ENCODE measurements at regions not wholly inside any gene's neighbourhood (a gene's known extent, or its start where the extent isn't known, plus 50 kb on each side); places are given as distances from the start of the nearest gene placed in this dataset.

DNA sequence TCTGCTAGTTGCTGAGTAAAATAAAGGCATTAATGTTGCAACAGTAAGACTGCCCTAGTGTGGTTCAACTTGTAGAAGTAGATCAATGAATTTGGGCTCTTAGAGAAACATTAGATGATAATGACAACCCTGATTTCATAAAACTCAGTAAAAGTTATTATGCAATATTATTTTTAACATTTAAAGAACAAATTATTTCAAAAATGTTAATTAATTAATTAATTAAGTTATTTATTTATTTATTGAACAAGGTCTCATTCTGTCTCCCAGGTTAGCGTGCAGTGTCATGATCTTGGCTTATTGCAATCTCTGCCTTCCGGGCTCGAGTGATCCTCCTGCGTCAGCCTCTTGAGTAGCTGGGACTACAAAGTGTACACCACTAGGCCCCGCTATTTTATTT, 1016.4 kb downstream of the VRK1 start:
- H3K4me3 ChIP-seq (ENCODE audit: low read depth, low read length): no peak overlapping the region
- no peak for DNase-seq (ENCODE audit: low read depth)
- in situ Hi-C loops (cut with HindIII; ENCODE audit: low sequenced_read_pairs): no loop called here
- TF ChIP-seq, protein P1, sequence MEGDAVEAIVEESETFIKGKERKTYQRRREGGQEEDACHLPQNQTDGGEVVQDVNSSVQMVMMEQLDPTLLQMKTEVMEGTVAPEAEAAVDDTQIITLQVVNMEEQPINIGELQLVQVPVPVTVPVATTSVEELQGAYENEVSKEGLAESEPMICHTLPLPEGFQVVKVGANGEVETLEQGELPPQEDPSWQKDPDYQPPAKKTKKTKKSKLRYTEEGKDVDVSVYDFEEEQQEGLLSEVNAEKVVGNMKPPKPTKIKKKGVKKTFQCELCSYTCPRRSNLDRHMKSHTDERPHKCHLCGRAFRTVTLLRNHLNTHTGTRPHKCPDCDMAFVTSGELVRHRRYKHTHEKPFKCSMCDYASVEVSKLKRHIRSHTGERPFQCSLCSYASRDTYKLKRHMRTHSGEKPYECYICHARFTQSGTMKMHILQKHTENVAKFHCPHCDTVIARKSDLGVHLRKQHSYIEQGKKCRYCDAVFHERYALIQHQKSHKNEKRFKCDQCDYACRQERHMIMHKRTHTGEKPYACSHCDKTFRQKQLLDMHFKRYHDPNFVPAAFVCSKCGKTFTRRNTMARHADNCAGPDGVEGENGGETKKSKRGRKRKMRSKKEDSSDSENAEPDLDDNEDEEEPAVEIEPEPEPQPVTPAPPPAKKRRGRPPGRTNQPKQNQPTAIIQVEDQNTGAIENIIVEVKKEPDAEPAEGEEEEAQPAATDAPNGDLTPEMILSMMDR (IDR thresholded peaks at IDR 0.05; ENCODE audit: low read depth, low read length, missing control alignments): no peak

DNA sequence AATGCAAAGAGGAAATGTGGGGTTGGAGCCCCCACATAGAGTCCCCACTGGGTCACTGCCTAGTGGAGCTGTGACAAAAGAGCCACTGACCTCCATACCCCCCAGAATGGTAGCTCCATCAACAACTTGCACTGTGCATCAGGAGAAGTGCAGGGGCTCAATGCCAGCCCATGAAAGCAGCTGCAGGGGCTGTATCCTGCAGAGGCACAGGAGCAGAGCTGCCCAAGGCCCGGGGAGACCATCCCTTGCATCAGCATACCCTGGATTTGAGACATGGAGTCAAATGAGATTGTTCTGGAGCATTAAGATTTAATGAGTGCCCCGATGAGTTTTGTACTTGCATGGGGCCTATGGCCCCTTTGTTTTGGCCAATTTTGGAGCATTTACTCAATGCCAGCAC, 1023.6 kb downstream of the VRK1 start:
- DNase-seq (ENCODE audit: low read depth): no peak
- no peak overlapping the region for H3K4me3 ChIP-seq (ENCODE audit: low read depth, low read length)
- TF ChIP-seq, protein P1 (IDR thresholded peaks at IDR 0.05; ENCODE audit: low read depth, low read length, missing control alignments): no peak
- in situ Hi-C loops (cut with HindIII; ENCODE audit: low sequenced_read_pairs): no loop called here

DNA sequence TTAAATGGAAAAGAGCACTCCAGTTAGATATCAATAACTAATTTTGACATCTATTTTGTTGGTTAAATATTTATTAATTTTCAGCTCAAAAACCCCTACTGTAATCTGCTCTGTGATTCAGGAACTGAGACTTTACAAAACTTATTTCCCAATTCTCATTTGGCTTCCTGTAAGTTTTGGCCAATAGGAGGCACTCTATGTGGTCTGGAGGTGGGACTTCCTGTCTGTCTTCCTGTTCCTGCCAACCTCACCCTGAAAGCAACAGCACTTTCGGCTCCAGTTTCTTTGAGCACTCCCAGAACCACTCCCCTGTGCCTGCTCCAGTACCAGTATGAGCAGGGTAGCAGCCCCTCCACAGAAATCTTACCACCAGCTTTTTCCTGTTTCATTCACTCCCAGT, 1027.0 kb downstream of the VRK1 start:
- no peak overlapping the region for H3K4me3 ChIP-seq (ENCODE audit: low read depth, low read length)
- no peak for DNase-seq (ENCODE audit: low read depth)
- in situ Hi-C loops (cut with HindIII; ENCODE audit: low sequenced_read_pairs): no loop called here
- TF ChIP-seq, protein P1 (IDR thresholded peaks at IDR 0.05; ENCODE audit: low read depth, low read length, missing control alignments): no peak

DNA sequence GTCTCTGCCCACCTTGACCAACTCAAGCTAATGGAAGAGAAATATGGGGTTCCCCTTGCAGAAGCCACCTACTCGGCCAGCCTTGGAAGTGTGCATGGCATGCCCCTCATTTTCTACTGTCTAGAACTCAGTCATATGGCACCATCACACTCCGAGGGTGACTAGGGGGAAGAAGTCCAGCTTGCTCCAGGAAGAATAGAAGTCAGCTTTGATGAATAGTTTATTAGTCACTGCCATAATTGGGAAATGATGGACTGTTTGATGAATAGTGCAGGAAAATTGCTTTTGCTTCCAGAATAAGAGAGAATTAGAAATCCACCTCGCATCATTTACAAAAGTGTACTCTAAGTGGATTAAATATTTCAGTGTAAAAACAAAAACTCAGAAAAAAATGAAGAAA, 1030.6 kb downstream of the VRK1 start:
- TF ChIP-seq, protein P1 (IDR thresholded peaks at IDR 0.05; ENCODE audit: low read depth, low read length, missing control alignments): no peak
- H3K4me3 ChIP-seq (ENCODE audit: low read depth, low read length): no peak overlapping the region
- in situ Hi-C loops (cut with HindIII; ENCODE audit: low sequenced_read_pairs): no loop called here
- DNase-seq (ENCODE audit: low read depth): no peak

DNA sequence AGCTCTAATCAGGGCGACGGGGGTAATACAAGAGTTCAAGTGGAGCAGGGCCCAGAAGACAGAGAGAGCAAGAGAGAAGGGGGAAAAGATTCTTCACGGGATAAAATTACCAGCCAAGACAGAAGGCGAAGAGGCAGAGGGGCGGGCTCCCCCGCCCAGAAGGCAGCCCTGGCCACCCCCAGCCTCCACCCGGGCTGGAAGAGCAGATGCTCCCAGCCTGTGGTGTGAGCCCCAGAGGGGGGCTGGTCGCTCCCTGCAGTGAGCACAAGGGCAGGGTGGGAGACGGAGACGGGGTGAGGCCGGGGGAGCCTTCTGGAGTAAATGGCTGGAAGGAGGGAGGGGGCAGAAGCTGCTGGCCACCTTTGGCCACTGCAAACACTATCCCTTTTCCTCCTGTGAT, 1035.6 kb downstream of the VRK1 start:
- in situ Hi-C loops (cut with HindIII; ENCODE audit: low sequenced_read_pairs): no loop called here
- H3K4me3 ChIP-seq (ENCODE audit: low read depth, low read length): no peak overlapping the region
- DNase-seq (ENCODE audit: low read depth): no peak
- TF ChIP-seq, protein P1 (IDR thresholded peaks at IDR 0.05; ENCODE audit: low read depth, low read length, missing control alignments): no peak

DNA sequence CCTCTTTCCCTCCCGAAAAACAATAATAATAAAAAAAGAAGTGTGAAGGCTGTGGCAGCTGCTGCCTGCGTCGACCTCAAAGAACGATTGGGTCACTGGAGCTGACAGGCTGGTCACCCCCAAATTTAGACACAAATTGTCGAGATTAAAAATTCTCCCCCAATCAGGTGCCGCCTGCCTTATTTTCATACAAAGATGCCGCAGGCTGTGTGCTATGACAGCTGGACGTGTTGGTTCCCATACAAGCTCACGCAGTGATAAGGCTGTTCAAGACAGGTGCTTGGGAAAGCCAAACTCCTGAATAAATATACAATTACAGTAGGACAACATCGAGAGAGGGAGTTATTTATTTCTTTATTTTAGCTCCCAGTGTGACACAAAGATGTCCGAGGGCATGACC, 1041.8 kb downstream of the VRK1 start:
- no peak for DNase-seq (ENCODE audit: low read depth)
- in situ Hi-C loops (cut with HindIII; ENCODE audit: low sequenced_read_pairs): no loop called here
- no peak overlapping the region for H3K4me3 ChIP-seq (ENCODE audit: low read depth, low read length)
- TF ChIP-seq, protein P1 (IDR thresholded peaks at IDR 0.05; ENCODE audit: low read depth, low read length, missing control alignments): no peak

DNA sequence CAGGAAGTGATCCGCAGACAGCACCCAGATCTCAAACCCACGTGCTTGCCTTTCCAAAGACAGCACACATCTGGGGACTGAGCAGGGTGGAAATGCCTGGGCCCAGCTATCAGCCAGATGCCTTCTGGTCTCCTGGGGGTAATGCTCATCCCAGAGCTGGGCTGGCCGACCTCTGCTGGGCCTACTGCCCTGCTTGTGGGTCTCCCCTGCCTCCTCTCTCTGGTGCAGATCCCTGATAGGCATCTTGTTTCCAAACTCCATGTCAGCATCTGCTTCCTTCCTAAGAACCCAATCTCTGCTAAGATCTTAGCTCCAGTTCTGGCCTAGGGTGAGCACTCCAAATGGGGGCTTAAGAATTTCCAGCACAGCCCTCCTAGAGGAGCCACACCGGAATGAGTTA, 1043.0 kb downstream of the VRK1 start:
- DNase-seq (ENCODE audit: low read depth): no peak
- H3K4me3 ChIP-seq (ENCODE audit: low read depth, low read length): no peak overlapping the region
- TF ChIP-seq, protein P1 (IDR thresholded peaks at IDR 0.05; ENCODE audit: low read depth, low read length, missing control alignments): no peak
- in situ Hi-C loops (cut with HindIII; ENCODE audit: low sequenced_read_pairs): no loop called here
